HG02840 (cell line): ENCODE measurements at regions not wholly inside any gene's neighbourhood (a gene's known extent, or its start where the extent isn't known, plus 50 kb on each side); places are given as distances from the start of the nearest gene placed in this dataset.

Experiments
- ATAC-seq: cut with Tn5 transposase; IDR thresholded peaks from one replicate; pipeline ENCODE4 v1.9.1; 2021; ENCODE audit warnings: mild to moderate bottlenecking, moderate library complexity, moderate number of reproducible peaks; ENCODE audit not compliant: unreplicated experiment, low FRiP score

- no peak for ATAC-seq
Measured at GRCh38 chr13:68099631-68100030, 869.5 kb upstream of the PCDH9 start.

DNA sequence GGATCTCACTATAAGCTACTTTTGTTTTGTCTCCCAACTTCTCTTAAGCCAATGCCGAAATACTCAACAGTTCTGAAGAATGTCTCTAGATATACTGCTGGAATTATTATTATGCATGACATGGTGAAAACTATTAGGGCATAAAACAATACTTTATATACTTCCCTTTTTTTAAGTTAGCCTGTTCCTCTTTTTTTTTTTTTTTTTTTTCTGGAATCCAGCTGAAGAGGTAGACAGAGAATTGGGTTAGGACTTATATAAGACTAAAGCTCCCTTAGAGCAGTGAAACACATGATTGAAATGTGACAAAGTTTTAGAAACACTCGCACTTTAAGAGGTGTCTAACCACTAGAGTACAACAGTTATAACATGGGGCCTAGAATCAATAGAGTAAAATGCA lies 850.9 kb upstream of the PCDH9 start:
- ATAC-seq, result no peak

DNA sequence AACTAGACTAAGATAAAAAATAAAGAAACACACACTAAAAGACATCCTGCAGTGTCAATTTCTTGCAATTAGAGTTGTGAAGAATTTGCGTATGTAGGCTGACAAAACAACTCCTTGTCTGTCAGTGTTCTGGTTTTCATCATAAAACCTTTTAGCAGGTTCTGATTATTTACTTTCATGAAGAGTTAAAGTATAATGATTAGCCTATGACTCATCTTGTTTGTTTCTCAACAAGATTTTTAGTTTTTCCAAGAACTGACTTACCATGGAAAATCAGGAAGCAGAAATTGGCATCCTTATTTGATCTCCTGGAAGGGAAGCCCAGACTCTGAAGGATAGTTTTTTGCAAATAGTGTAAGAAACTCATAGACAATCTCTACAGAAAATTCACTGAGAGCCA lies 848.7 kb upstream of the PCDH9 start:
- no peak for ATAC-seq

DNA sequence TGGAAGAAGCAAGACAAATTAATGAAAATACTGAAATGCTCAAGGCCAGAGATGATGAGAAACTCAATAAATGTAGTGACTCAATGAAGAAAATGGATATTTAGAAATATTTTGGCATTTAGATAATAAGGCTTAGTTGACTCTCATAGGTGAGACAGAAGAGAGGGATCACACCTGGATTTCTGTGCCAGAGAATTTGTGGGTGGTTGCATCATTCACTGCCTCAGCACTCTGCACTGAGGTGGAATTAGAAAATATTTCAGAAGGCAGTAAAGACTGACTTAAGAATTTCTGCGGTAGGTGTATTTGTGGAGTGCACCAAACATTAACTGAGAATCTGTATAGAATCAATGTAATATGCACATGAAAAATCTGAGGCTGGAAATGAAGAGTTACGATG lies 848.3 kb upstream of the PCDH9 start:
- no peak for ATAC-seq

DNA sequence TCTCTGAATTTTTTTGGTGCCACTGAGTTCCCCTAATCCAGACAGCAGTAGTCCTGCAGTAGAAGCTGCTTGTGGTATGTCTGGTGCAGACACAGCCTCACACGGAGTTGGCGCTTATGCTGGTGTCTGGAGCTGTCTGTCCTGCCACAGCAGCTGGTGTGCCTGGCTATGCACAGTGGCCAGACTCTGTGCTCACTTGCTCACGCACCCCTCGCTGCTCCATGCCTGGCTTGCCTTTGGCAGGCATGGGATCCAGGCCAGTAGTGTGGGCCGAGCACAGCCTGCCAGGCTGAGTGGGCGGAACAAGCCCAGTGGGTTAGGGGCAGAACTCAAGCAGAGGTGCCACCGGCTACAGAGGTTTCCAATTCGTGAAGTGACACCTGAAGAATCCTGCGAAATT lies 845.9 kb upstream of the PCDH9 start:
- ATAC-seq, result no peak

GRCh38 chr13:68066879-68067513 lies 836.9 kb upstream of the PCDH9 start:
- ATAC-seq, result no peak

GRCh38 chr13:68064001-68064770 lies 834.0 kb upstream of the PCDH9 start:
- ATAC-seq, result no peak

DNA sequence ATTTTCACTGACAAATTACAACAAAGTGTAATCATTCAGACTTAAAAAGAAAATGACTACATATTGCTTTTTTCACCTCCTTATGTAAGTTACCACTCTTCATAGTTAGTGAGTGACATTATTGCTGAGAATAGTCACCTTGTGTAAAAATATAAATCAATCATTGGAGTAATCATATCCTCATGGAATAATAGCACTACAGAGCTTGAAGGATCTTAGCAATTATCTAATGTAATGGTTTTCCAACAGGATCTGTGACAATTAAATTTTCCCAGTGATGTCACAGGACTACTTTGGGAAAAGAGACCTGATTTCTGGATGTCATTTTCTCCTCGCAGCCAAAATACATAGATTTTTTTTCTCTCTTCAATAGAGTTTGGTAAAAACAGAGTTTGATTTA lies 833.0 kb upstream of the PCDH9 start:
- ATAC-seq, result no peak

GRCh38 chr13:68057836-68058235 lies 827.7 kb upstream of the PCDH9 start:
- ATAC-seq, result no peak

DNA sequence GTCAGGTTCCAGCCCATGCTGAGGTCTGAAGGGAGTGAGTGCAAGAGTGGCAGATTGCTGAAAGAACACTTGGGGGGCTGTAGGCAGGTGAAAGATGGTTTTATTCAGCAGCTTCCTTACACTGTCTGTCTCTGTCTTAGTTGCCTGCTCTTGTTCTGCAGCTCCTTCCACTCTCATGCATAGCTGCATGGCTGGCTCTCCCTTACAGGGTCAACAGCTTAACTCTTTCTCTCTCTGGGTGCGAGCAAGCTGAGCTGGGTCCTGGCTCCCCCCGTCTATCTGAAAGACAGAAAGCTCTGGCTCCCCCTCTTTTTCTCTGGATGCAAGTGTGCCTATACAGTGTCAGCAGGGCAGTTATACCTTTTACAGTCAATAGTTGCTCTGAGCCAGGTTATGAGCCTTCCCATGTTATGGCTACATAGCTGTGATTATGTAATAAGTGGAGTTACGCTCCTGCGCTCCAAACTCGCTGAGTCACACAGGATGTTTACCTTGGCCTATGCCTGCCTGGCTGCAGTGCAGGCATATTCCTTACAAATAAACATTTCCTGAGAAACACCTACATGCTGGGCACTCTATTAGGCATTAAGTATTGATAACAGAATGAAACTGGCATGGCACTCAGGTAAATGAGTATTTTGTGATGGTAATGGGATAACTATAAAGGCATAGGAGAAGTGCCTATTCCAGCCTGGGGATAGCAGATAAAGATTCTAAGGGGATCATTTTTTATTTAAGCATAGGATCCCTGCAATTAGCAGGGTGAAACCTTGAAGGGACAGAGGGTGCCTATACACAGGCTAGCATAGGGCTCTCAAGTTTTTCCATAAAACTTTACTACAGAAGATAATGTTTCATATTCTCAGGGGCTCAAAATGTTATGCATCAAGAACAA lies 826.9 kb upstream of the PCDH9 start:
- no peak for ATAC-seq

- ATAC-seq, result no peak
Measured at GRCh38 chr13:68051910-68052309, 821.8 kb upstream of the PCDH9 start.

DNA sequence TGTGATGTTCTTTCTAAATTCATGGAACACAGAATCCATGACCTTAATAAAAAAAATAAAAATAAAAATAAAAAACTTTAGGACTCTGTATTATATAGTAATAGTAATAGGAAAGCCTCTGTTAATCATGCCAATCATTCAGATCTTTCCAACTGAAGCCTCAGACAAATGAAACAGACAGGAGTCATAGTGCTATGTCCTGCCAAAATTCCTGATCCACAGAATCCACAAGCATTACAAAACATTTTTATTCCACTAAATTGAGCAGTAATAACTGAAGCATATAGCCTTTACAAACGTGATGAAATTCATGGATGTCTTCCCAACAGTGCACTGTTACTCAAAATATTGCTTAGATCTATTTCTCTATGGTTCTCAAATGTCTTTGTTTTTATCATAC lies 820.6 kb upstream of the PCDH9 start:
- ATAC-seq, result no peak

DNA sequence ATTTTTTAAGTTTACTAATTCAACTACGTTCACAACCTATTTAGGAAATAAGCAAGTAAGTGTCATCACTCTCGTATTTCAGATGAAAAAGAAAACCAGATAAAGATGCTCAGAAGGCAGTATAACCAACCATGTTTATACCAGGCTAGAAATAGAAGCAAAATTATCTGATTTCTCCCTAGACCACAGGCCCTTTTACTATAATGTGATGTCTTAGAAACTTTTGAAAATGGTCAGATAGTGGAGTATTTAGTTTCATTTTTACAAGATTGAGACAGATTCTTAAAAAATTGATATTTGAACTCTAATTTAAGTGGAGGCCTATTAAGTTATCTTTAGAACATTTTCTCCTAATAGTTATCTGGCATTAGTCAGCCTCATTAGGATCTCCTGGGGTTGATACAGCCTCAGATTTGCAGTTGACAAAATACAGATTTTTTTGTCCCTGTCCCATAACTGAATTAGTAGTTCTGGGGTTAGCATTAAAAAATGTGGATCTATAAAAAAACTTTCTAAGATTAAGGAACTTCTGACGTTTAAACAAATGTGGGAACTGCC lies 818.7 kb upstream of the PCDH9 start:
- no peak for ATAC-seq

DNA sequence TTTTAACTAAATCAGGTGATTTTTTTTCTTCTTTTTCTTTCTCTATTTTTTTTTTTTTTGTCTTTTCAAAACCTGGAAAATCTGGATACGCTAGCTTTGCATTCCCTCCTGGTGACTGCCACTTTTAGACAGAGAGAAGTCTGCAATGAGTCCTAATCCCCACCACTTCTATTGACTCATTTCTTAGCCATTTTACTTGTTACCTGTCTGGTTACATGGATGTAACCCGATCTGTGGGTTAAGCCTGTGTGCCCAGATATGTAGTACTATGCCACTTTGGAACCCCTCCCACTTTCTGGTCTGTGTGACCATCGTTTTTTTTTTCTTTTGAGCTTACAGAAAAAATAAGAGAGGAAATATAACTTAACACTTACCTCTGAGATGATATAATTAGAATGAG lies 817.8 kb upstream of the PCDH9 start:
- ATAC-seq, result no peak

DNA sequence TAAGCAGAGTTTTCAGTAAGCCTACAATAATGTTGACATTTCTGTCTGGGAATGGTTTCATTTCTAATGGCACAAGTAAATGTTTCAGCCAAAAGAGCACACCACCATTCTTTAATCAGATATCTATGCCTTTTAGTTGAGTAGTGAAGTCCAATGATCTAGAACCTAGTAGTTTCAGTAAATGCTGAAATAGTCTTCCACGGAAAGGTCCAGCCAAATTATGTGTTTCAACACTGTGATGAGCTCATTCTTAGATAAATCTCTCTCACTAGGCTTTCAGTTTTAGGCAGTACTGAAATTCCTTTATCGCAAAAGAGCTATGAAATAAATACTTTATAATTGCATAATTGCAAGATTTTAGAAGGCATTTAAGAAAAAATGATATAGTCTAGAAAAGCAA lies 816.8 kb upstream of the PCDH9 start:
- ATAC-seq, result no peak

GRCh38 chr13:68030152-68030809 lies 800.1 kb upstream of the PCDH9 start:
- ATAC-seq, result no peak

- ATAC-seq, result no peak
Measured at GRCh38 chr13:68028701-68029100, 798.6 kb upstream of the PCDH9 start.

GRCh38 chr13:68027306-68027705 lies 797.2 kb upstream of the PCDH9 start:
- no peak for ATAC-seq

GRCh38 chr13:68026077-68026476 lies 795.9 kb upstream of the PCDH9 start:
- ATAC-seq, result no peak

- ATAC-seq, result no peak
Measured at GRCh38 chr13:68025604-68026003, 795.5 kb upstream of the PCDH9 start.
